HFF-Myc (cell line): ENCODE measurements at regions not wholly inside any gene's neighbourhood (a gene's known extent, or its start where the extent isn't known, plus 50 kb on each side); places are given as distances from the start of the nearest gene placed in this dataset.

Experiments used
- DNase-seq: peaks from one replicate; pipeline ENCODE4 v3.0.0-alpha.2; 2011; ENCODE audit warnings: low read depth; ENCODE audit errors: extremely low read depth
- H3K4me3 ChIP-seq: replicated peaks from 2 replicates; pipeline ENCODE4 v1.5.1; 2011; ENCODE audit warnings: low read depth, mild to moderate bottlenecking, control low read depth, low read length
- TF ChIP-seq, protein P1 (sequence below): IDR thresholded peaks from 2 replicates; pipeline ENCODE4 v1.5.1; 2012; ENCODE audit warnings: mild to moderate bottlenecking, low read depth, low read length, control low read depth; ENCODE audit errors: missing control alignments

DNA sequence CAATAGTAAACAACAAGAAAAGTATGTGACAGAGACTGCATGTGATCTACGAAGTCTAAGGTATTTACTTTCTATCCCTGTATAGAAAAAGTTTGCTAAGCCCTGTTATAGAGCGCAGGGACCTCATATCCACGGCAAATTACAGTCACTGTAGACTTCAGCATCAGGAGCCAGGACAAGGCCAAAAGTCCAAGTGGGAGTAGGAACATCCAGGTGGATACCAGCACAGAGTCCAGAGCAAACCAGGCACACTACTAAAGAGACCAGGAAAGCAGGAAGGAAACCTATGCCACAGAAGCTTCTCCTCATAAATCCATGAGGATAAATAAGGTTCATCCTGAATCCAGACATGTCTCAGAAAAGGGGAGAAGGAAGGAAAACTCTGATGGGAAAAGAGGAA, 342.2 kb upstream of the HTR2A start:
- TF ChIP-seq, protein P1, sequence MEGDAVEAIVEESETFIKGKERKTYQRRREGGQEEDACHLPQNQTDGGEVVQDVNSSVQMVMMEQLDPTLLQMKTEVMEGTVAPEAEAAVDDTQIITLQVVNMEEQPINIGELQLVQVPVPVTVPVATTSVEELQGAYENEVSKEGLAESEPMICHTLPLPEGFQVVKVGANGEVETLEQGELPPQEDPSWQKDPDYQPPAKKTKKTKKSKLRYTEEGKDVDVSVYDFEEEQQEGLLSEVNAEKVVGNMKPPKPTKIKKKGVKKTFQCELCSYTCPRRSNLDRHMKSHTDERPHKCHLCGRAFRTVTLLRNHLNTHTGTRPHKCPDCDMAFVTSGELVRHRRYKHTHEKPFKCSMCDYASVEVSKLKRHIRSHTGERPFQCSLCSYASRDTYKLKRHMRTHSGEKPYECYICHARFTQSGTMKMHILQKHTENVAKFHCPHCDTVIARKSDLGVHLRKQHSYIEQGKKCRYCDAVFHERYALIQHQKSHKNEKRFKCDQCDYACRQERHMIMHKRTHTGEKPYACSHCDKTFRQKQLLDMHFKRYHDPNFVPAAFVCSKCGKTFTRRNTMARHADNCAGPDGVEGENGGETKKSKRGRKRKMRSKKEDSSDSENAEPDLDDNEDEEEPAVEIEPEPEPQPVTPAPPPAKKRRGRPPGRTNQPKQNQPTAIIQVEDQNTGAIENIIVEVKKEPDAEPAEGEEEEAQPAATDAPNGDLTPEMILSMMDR: no peak
- H3K4me3 ChIP-seq: no peak overlapping the region

DNA sequence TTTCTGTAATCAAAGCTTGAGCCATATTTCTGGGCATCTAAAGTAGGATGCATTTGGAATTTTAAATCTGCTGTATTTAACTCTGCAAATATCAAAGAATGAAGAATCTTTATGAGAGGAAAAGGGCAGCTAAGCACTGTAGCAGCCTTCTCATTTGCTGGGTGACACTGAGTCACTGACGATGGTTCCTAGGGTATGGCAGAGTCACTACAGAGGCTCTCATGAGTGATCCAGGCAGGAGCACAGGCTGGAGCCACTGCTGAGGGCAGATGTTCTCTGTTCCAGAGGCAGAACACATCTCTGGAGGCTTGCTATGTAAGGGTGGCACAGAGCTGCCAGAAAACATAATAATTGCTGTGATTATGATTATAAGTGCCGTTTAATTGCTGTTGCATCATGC, 340.7 kb upstream of the HTR2A start:
- no peak for DNase-seq
- no peak overlapping the region for H3K4me3 ChIP-seq
- TF ChIP-seq, protein P1: no peak

More for the DNA sequence above, 342.2 kb upstream of the HTR2A start:
- no peak for DNase-seq

- H3K4me3 ChIP-seq: no peak overlapping the region
- TF ChIP-seq, protein P1: no peak
- DNase-seq: no peak
Observed at GRCh38 chr13:47233734-47234133, 336.9 kb upstream of the HTR2A start.

DNA sequence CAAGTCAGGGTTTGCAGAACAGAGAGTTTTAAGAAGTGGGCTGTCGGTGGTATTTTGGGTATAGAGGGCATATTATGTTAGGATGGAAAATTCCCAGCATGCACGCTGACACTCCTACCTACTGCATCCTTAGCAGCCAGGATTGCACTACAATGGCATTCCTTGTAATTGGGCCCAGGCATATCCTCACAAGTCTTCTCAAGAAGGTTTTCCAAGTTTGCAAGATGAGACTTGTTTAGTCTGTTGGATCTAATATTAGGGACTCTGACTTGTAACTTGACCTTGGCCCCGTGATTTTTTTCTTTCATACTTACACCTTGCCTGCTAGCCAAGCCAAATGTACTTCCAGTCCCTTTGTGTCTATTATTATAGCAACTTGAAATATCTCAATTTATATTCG, 335.7 kb upstream of the HTR2A start:
- TF ChIP-seq, protein P1: no peak
- no peak for DNase-seq
- H3K4me3 ChIP-seq: no peak overlapping the region

- TF ChIP-seq, protein P1: no peak
- no peak overlapping the region for H3K4me3 ChIP-seq
Observed at GRCh38 chr13:47230155-47230554, 333.3 kb upstream of the HTR2A start.

GRCh38 chr13:47226516-47226915, 329.7 kb upstream of the HTR2A start:
- TF ChIP-seq, protein P1: no peak
- no peak overlapping the region for H3K4me3 ChIP-seq
- no peak for DNase-seq

More at GRCh38 chr13:47230155-47230554, 333.3 kb upstream of the HTR2A start:
- DNase-seq: no peak

- TF ChIP-seq, protein P1: no peak
- no peak overlapping the region for H3K4me3 ChIP-seq
- no peak for DNase-seq
Observed at GRCh38 chr13:47220453-47221140, 323.7 kb upstream of the HTR2A start.
